ENCODE measurements at regions not wholly inside any gene's neighbourhood (a gene's known extent, or its start where the extent isn't known, plus 50 kb on each side); places are given as distances from the start of the nearest gene placed in this dataset.

- Histone ChIP-seq H3K4me1 (ENCODE audit: control insufficient read depth, insufficient read depth, low read length) (no peaks in the 10 kb centered on the region), H3K27ac (ENCODE audit: low read length) (no peak overlapping the region), H3K4me3 (ENCODE audit: low read depth in 2 of 2, low read length in 2 of 2) (no peak overlapping the region), H3K27me3 (ENCODE audit: control insufficient read depth, insufficient read depth, low read length) (no peaks in the 10 kb centered on the region), H3K9me3 (ENCODE audit: control insufficient read depth, insufficient read depth, low read depth, low read length) (peaks cover 3% of the 10 kb centered on the region; the same call in 1 of the 2 replicates), H3K36me3 (ENCODE audit: control insufficient read depth, insufficient read depth, low read length) (no peaks in the 10 kb centered on the region)
- ChIA-PET CTCF (no interaction called here), POLR2A (no interaction called here)
- ATAC-seq = no peak
- no peak for DNase-seq (ENCODE audit: low read depth, low spot score)
- BruUV-seq (replicated peaks) = no TSS peak
- in situ Hi-C loops (cut with HindIII; ENCODE audit: low pct_unique_long_range_greater_than_20kb, low sequenced_read_pairs) = no loop called here
- TF ChIP-seq, protein P1, sequence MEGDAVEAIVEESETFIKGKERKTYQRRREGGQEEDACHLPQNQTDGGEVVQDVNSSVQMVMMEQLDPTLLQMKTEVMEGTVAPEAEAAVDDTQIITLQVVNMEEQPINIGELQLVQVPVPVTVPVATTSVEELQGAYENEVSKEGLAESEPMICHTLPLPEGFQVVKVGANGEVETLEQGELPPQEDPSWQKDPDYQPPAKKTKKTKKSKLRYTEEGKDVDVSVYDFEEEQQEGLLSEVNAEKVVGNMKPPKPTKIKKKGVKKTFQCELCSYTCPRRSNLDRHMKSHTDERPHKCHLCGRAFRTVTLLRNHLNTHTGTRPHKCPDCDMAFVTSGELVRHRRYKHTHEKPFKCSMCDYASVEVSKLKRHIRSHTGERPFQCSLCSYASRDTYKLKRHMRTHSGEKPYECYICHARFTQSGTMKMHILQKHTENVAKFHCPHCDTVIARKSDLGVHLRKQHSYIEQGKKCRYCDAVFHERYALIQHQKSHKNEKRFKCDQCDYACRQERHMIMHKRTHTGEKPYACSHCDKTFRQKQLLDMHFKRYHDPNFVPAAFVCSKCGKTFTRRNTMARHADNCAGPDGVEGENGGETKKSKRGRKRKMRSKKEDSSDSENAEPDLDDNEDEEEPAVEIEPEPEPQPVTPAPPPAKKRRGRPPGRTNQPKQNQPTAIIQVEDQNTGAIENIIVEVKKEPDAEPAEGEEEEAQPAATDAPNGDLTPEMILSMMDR (IDR thresholded peaks at IDR 0.05) = no peak
- TF ChIP-seq REST (IDR thresholded peaks at IDR 0.05; ENCODE audit: insufficient read depth in 1 of 2, low read depth in 2 of 2, low read length in 1 of 2) (no peak), SIN3A (IDR thresholded peaks at IDR 0.05; ENCODE audit: borderline replicate concordance, insufficient read depth, low read depth, low read length) (no peak), POLR2AphosphoS5 (IDR thresholded peaks at IDR 0.05; ENCODE audit: low read depth, low read length) (no peak), TCF7L2 (IDR thresholded peaks at IDR 0.05; ENCODE audit: low read depth, low read length) (no peak)
- intact Hi-C loops (cut with micrococcal nuclease; ENCODE audit: unreplicated experiment) = no loop called here
Observed at GRCh38 chr10:108241166-108241565, 1076.7 kb upstream of the SORCS1 start.

GRCh38 chr10:108238261-108238660, 1073.8 kb upstream of the SORCS1 start:
- TF ChIP-seq TCF7L2 (IDR thresholded peaks at IDR 0.05; ENCODE audit: low read depth, low read length) (no peak), SIN3A (IDR thresholded peaks at IDR 0.05; ENCODE audit: borderline replicate concordance, insufficient read depth, low read depth, low read length) (no peak), REST (IDR thresholded peaks at IDR 0.05; ENCODE audit: insufficient read depth in 1 of 2, low read depth in 2 of 2, low read length in 1 of 2) (no peak), POLR2AphosphoS5 (IDR thresholded peaks at IDR 0.05; ENCODE audit: low read depth, low read length) (no peak)
- TF ChIP-seq, protein P1 (IDR thresholded peaks at IDR 0.05) = no peak
- no peak for DNase-seq (ENCODE audit: low read depth, low spot score)
- Histone ChIP-seq H3K27me3 (ENCODE audit: control insufficient read depth, insufficient read depth, low read length) (no peaks in the 10 kb centered on the region), H3K4me1 (ENCODE audit: control insufficient read depth, insufficient read depth, low read length) (no peaks in the 10 kb centered on the region), H3K36me3 (ENCODE audit: control insufficient read depth, insufficient read depth, low read length) (no peaks in the 10 kb centered on the region), H3K9me3 (ENCODE audit: control insufficient read depth, insufficient read depth, low read depth, low read length) (no peaks in the 10 kb centered on the region), H3K27ac (ENCODE audit: low read length) (no peak overlapping the region), H3K4me3 (ENCODE audit: low read depth in 2 of 2, low read length in 2 of 2) (no peak overlapping the region)
- ChIA-PET CTCF (no interaction called here), POLR2A (no interaction called here)
- in situ Hi-C loops (cut with HindIII; ENCODE audit: low pct_unique_long_range_greater_than_20kb, low sequenced_read_pairs) (no loop called here), intact Hi-C loops (cut with micrococcal nuclease; ENCODE audit: unreplicated experiment) (no loop called here)
- no TSS peak for BruUV-seq (replicated peaks)
- ATAC-seq = no peak

Data from Panc1 (cell line).